Right lung (tissue), 2 donors: ENCODE measurements at regions not wholly inside any gene's neighbourhood (a gene's known extent, or its start where the extent isn't known, plus 50 kb on each side); places are given as distances from the start of the nearest gene placed in this dataset.

Experiments used
- DNase-seq, 2 donors: peaks; one replicate each; pipeline ENCODE4 v3.0.0-alpha.2; 2013

- no peak for DNase-seq
Observed at GRCh38 chr3:70120357-70120966, 120.9 kb downstream of the SAMMSON start.

- no peak for DNase-seq
Observed at GRCh38 chr3:70127192-70127591, 127.7 kb downstream of the SAMMSON start.

- peak; percentile 10 to 19 for DNase-seq
Observed at GRCh38 chr3:70137366-70137765, 137.8 kb downstream of the SAMMSON start.

- DNase-seq, result no peak
Observed at GRCh38 chr3:70138606-70139005, 139.1 kb downstream of the SAMMSON start.
